Gastrocnemius medialis (tissue), 4 donors: ENCODE measurements at regions not wholly inside any gene's neighbourhood (a gene's known extent, or its start where the extent isn't known, plus 50 kb on each side); places are given as distances from the start of the nearest gene placed in this dataset.

Experiments
- ATAC-seq, 2 donors: fragments of 150-250 bp; one replicate each; pipeline ENCODE4 v1.9.1; 2016
- DNase-seq, 2 donors: peaks; one replicate each; pipeline ENCODE4 v3.0.0-alpha.2; 2019
- H3K27ac ChIP-seq, 4 donors: fragments of 200-600 bp; sonication (generic); 1 replicate in 1 of 4; 2 replicates in 3 of 4; pipeline ENCODE4 v1.5.1; 2016 to 2018; ENCODE audit warnings: mild to moderate bottlenecking in 2 of 4, moderate library complexity in 1 of 4
- H3K27me3 ChIP-seq, 3 donors: fragments of 200-600 bp; sonication (generic) in 2 of 3; 1 replicate in 1 of 3; 2 replicates in 2 of 3; pipeline versions ENCODE4 v1.5.1 to v1.6.0; 2016 to 2019; ENCODE audit warnings: mild to moderate bottlenecking in 1 of 3, moderate library complexity in 1 of 3
- H3K36me3 ChIP-seq, 2 donors: fragments of 200-600 bp; sonication (generic) in 1 of 2; one replicate each; pipeline ENCODE4 v1.5.1; 2017 to 2018
- H3K4me1 ChIP-seq, 2 donors: fragments of 200-600 bp; sonication (generic) in 1 of 2; one replicate each; pipeline ENCODE4 v1.5.1; 2016 to 2017; ENCODE audit warnings: mild to moderate bottlenecking in 2 of 2
- H3K4me3 ChIP-seq, 4 donors: fragments of 200-600 bp; sonication (generic) in 3 of 4; 1 replicate in 1 of 4; 2 replicates in 3 of 4; pipeline ENCODE4 v1.5.1; 2016 to 2019; ENCODE audit warnings: mild to moderate bottlenecking in 2 of 4
- H3K9me3 ChIP-seq, 3 donors: fragments of 200-600 bp; sonication (generic) in 2 of 3; 1 replicate in 1 of 3; 2 replicates in 2 of 3; pipeline ENCODE4 v1.5.1; 2016 to 2019
- CTCF ChIP-seq, 5 experiments: fragments of 450-650 bp in 3 of 5; fragments of 200-600 bp in 2 of 5; sonication (generic) in 2 of 5; IDR thresholded peaks in 4 of 5; conservative IDR thresholded peaks in 1 of 5; 1 replicate in 4 of 5; 2 replicates in 1 of 5; pipeline ENCODE4 v1.5.1; 2016 to 2019; ENCODE audit warnings: antibody characterized with exemption in 5 of 5, mild to moderate bottlenecking in 3 of 5, moderate library complexity in 3 of 5
- POLR2A ChIP-seq, 2 donors: fragments of 450-650 bp; IDR thresholded peaks; one replicate each; pipeline ENCODE4 v1.6.1; 2017; ENCODE audit warnings: antibody characterized with exemption in 2 of 2, mild to moderate bottlenecking in 2 of 2, moderate library complexity in 2 of 2
- in situ Hi-C, 4 donors: fragments of 200-750 bp; cut with MboI; loops; one replicate each; pipeline versions ENCODE4 v1.15.0 to v1.8.0; 2017; ENCODE audit warnings: low sequenced_read_pairs in 4 of 4
- intact Hi-C: fragments of 100-400 bp; cut with DNase I; formaldehyde crosslinking; loops from one replicate; pipeline ENCODE4 v1.15.1; 2023; ENCODE audit warnings: low total_unique reads

- intact Hi-C loops (no loop called here), in situ Hi-C loops (no loop called here)
- no peak overlapping the region for H3K4me3 ChIP-seq
- H3K36me3 ChIP-seq = no peaks in the 10 kb centered on the region
- DNase-seq (no peak), ATAC-seq (no peak)
- no peaks in the 10 kb centered on the region for H3K4me1 ChIP-seq
- no peak for TF ChIP-seq CTCF (IDR thresholded peaks at IDR 0.05 in 4 of 5, conservative IDR thresholded peaks at IDR 0.05 in 1 of 5)
- no peak for TF ChIP-seq POLR2A (IDR thresholded peaks at IDR 0.05)
- no peak overlapping the region for H3K27ac ChIP-seq
- no peaks in the 10 kb centered on the region for H3K27me3 ChIP-seq
- H3K9me3 ChIP-seq = no peaks in the 10 kb centered on the region
Observed at GRCh38 chr3:189554868-189555557, 76.2 kb upstream of the TP63 start.

- no peaks in the 10 kb centered on the region for H3K27me3 ChIP-seq
- DNase-seq (no peak), ATAC-seq (no peak)
- TF ChIP-seq POLR2A (IDR thresholded peaks at IDR 0.05) (no peak), CTCF (IDR thresholded peaks at IDR 0.05 in 4 of 5, conservative IDR thresholded peaks at IDR 0.05 in 1 of 5) (no peak)
- intact Hi-C loops = no loop called here
- in situ Hi-C loops = no loop called here
- H3K36me3 ChIP-seq = no peaks in the 10 kb centered on the region
- no peaks in the 10 kb centered on the region for H3K9me3 ChIP-seq
- H3K4me3 ChIP-seq = no peak overlapping the region
- H3K27ac ChIP-seq = no peak overlapping the region
- no peaks in the 10 kb centered on the region for H3K4me1 ChIP-seq
Observed at GRCh38 chr3:189555558-189555881, 75.7 kb upstream of the TP63 start.

- Histone ChIP-seq H3K36me3 (no peaks in the 10 kb centered on the region), H3K27me3 (no peaks in the 10 kb centered on the region), H3K4me3 (no peak overlapping the region), H3K4me1 (no peaks in the 10 kb centered on the region), H3K9me3 (no peaks in the 10 kb centered on the region), H3K27ac (no peak overlapping the region)
- intact Hi-C loops (no loop called here), in situ Hi-C loops (no loop called here)
- DNase-seq (no peak), ATAC-seq (no peak)
- no peak for TF ChIP-seq CTCF (IDR thresholded peaks at IDR 0.05 in 4 of 5, conservative IDR thresholded peaks at IDR 0.05 in 1 of 5)
- no peak for TF ChIP-seq POLR2A (IDR thresholded peaks at IDR 0.05)
Observed at GRCh38 chr3:189557824-189558223, 73.4 kb upstream of the TP63 start.

- Histone ChIP-seq H3K4me3 (no peak overlapping the region), H3K27me3 (no peaks in the 10 kb centered on the region)
- intact Hi-C loops = no loop called here
Observed at GRCh38 chr3:189561256-189561655, 69.9 kb upstream of the TP63 start.

More at GRCh38 chr3:189561256-189561655, 69.9 kb upstream of the TP63 start:
- no peaks in the 10 kb centered on the region for H3K36me3 ChIP-seq
- H3K9me3 ChIP-seq = no peaks in the 10 kb centered on the region
- in situ Hi-C loops = no loop called here
- DNase-seq (no peak), ATAC-seq (no peak)
- no peak for TF ChIP-seq CTCF (IDR thresholded peaks at IDR 0.05 in 4 of 5, conservative IDR thresholded peaks at IDR 0.05 in 1 of 5)
- no peak for TF ChIP-seq POLR2A (IDR thresholded peaks at IDR 0.05)
- H3K4me1 ChIP-seq = no peaks in the 10 kb centered on the region
- no peak overlapping the region for H3K27ac ChIP-seq
